Middle frontal gyrus (tissue), 1 donor: ENCODE measurements at regions not wholly inside any gene's neighbourhood (a gene's known extent, or its start where the extent isn't known, plus 50 kb on each side); places are given as distances from the start of the nearest gene placed in this dataset.

Experiments
- DNase-seq: peaks from one replicate; pipeline ENCODE4 v3.0.0-alpha.2; 2015; ENCODE audit warnings: low spot score; ENCODE audit errors: extremely low spot score

- DNase-seq: no peak
Observed at GRCh38 chr7:18405726-18406125, 89.8 kb upstream of the HDAC9 start.

- DNase-seq: no peak
Observed at GRCh38 chr7:18407385-18407784, 88.2 kb upstream of the HDAC9 start.

GRCh38 chr7:18408461-18408860 lies 87.1 kb upstream of the HDAC9 start:
- DNase-seq: no peak

- DNase-seq: no peak
Observed at GRCh38 chr7:18408868-18409267, 86.7 kb upstream of the HDAC9 start.

- DNase-seq: no peak
Observed at GRCh38 chr7:18413447-18413846, 82.1 kb upstream of the HDAC9 start.

GRCh38 chr7:18414885-18415284 lies 80.7 kb upstream of the HDAC9 start:
- DNase-seq: no peak

- DNase-seq: no peak
Observed at GRCh38 chr7:18416988-18417387, 78.6 kb upstream of the HDAC9 start.

- DNase-seq: no peak
Observed at GRCh38 chr7:18419456-18419855, 76.1 kb upstream of the HDAC9 start.

- no peak for DNase-seq
Observed at GRCh38 chr7:18420108-18420507, 75.4 kb upstream of the HDAC9 start.

- DNase-seq: no peak
Observed at GRCh38 chr7:18420748-18421147, 74.8 kb upstream of the HDAC9 start.

GRCh38 chr7:18421297-18422002 lies 74.1 kb upstream of the HDAC9 start:
- no peak for DNase-seq

GRCh38 chr7:18425227-18425626 lies 70.3 kb upstream of the HDAC9 start:
- peak; percentile 38 for DNase-seq

- no peak for DNase-seq
Observed at GRCh38 chr7:18425838-18426445, 69.6 kb upstream of the HDAC9 start.

GRCh38 chr7:18426564-18427226 lies 68.9 kb upstream of the HDAC9 start:
- no peak for DNase-seq

- no peak for DNase-seq
Observed at GRCh38 chr7:18429547-18429946, 66.0 kb upstream of the HDAC9 start.

GRCh38 chr7:18430810-18431209 lies 64.7 kb upstream of the HDAC9 start:
- DNase-seq: no peak

- DNase-seq: no peak
Observed at GRCh38 chr7:18434171-18434570, 61.4 kb upstream of the HDAC9 start.

- DNase-seq: no peak
Observed at GRCh38 chr7:18437101-18437500, 58.4 kb upstream of the HDAC9 start.

GRCh38 chr7:18440934-18441333 lies 54.6 kb upstream of the HDAC9 start:
- no peak for DNase-seq

- DNase-seq: no peak
Observed at GRCh38 chr7:18444826-18445225, 50.7 kb upstream of the HDAC9 start.

- no peak for DNase-seq
Observed at GRCh38 chr7:18445483-18445882, 50.1 kb upstream of the HDAC9 start.
